Tibial nerve (tissue), 4 donors: ENCODE measurements at regions not wholly inside any gene's neighbourhood (a gene's known extent, or its start where the extent isn't known, plus 50 kb on each side); places are given as distances from the start of the nearest gene placed in this dataset.
"Not testable (repeated sequence)": the region's sequence is repeated elsewhere in the genome, so short reads cannot be mapped to it uniquely, and the experiment has no call there.

Source experiments
- DNase-seq, 2 donors: peaks; one replicate each; pipeline ENCODE4 v3.0.0-alpha.2; 2019; ENCODE audit warnings: low spot score in 2 of 2
- H3K27ac ChIP-seq, 4 donors: fragments of 200-600 bp; sonication (generic) in 3 of 4; one replicate each; pipeline ENCODE4 v1.5.1; 2017 to 2019; ENCODE audit warnings: mild to moderate bottlenecking in 1 of 4
- H3K27me3 ChIP-seq, 2 donors: fragments of 200-600 bp; sonication (generic) in 1 of 2; one replicate each; pipeline versions ENCODE4 v1.5.1 to v1.6.0; 2017 to 2019
- H3K36me3 ChIP-seq, 3 donors: fragments of 200-600 bp; sonication (generic); one replicate each; pipeline ENCODE4 v1.5.1; 2018 to 2019
- H3K4me1 ChIP-seq, 4 donors: fragments of 200-600 bp; sonication (generic) in 3 of 4; one replicate each; pipeline ENCODE4 v1.5.1; 2017 to 2019
- H3K4me3 ChIP-seq, 4 donors: fragments of 200-600 bp; sonication (generic) in 3 of 4; one replicate each; pipeline ENCODE4 v1.5.1; 2017 to 2019; ENCODE audit warnings: mild to moderate bottlenecking in 1 of 4, moderate library complexity in 1 of 4
- H3K9me3 ChIP-seq, 4 donors: fragments of 200-600 bp; sonication (generic) in 3 of 4; one replicate each; pipeline ENCODE4 v1.5.1; 2017 to 2019
- EP300 ChIP-seq, 2 donors: sonication (generic); formaldehyde crosslinking; IDR thresholded peaks; one replicate each; pipeline ENCODE4 v1.6.1; 2017; ENCODE audit warnings: antibody characterized with exemption in 2 of 2, mild to moderate bottlenecking in 1 of 2
- POLR2A ChIP-seq, 2 donors: fragments of 450-650 bp; IDR thresholded peaks; one replicate each; pipeline ENCODE4 v1.6.1; 2017; ENCODE audit warnings: antibody characterized with exemption in 2 of 2, mild to moderate bottlenecking in 2 of 2, moderate library complexity in 2 of 2
- WGBS, 2 donors: methylation state at CpG; one replicate each; pipeline ENCODE4 v1.1.5; 2018; 5-methylcytosine and 5-hydroxymethylcytosine counted together
- TF ChIP-seq, protein P1 (sequence below), 5 experiments: fragments of 200-600 bp in 3 of 5; fragments of 450-650 bp in 2 of 5; sonication (generic) in 3 of 5; IDR thresholded peaks; one replicate each; pipeline ENCODE4 v1.5.1; 2016 to 2019; ENCODE audit warnings: antibody characterized with exemption in 5 of 5, mild to moderate bottlenecking in 3 of 5, moderate library complexity in 2 of 5

DNA sequence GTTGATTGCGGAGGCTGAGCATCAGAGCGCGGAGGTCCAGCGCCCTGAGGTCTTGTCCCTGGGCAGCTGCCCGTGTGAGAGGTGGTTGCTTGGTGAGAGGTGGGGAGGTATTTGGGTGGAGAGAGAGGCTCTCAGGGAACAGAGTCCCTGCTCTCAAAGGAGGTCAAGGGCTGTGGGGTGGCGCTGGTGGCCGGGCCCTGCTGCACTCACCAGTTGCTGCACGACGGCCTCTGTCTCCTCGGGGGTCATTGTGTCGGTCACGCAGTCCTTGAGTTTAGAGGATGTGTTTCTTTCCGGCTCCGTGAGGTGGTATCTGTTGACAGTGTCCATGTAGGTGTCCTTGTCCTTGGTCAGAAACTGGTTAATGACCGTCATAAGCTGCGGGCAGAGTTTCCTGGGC lies 95.5 kb downstream of the WTIP start:
- no peaks in the 10 kb centered on the region for H3K27me3 ChIP-seq
- H3K36me3 ChIP-seq = no peaks in the 10 kb centered on the region
- no peaks in the 10 kb centered on the region for H3K4me1 ChIP-seq
- WGBS, 2 donors = 54 to 58% methylated on average over 13 to 15 of the region's 16 CpGs
- no peak overlapping the region for H3K27ac ChIP-seq
- no peak for DNase-seq
- H3K9me3 ChIP-seq = peaks cover 0 to 91% (median 2%) of the 10 kb centered on the region in 4 donors
- TF ChIP-seq EP300 (IDR thresholded peaks at IDR 0.05) (no peak), POLR2A (IDR thresholded peaks at IDR 0.05) (no peak)
- TF ChIP-seq, protein P1, sequence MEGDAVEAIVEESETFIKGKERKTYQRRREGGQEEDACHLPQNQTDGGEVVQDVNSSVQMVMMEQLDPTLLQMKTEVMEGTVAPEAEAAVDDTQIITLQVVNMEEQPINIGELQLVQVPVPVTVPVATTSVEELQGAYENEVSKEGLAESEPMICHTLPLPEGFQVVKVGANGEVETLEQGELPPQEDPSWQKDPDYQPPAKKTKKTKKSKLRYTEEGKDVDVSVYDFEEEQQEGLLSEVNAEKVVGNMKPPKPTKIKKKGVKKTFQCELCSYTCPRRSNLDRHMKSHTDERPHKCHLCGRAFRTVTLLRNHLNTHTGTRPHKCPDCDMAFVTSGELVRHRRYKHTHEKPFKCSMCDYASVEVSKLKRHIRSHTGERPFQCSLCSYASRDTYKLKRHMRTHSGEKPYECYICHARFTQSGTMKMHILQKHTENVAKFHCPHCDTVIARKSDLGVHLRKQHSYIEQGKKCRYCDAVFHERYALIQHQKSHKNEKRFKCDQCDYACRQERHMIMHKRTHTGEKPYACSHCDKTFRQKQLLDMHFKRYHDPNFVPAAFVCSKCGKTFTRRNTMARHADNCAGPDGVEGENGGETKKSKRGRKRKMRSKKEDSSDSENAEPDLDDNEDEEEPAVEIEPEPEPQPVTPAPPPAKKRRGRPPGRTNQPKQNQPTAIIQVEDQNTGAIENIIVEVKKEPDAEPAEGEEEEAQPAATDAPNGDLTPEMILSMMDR (IDR thresholded peaks at IDR 0.05) = no peak
- H3K4me3 ChIP-seq = no peak overlapping the region

DNA sequence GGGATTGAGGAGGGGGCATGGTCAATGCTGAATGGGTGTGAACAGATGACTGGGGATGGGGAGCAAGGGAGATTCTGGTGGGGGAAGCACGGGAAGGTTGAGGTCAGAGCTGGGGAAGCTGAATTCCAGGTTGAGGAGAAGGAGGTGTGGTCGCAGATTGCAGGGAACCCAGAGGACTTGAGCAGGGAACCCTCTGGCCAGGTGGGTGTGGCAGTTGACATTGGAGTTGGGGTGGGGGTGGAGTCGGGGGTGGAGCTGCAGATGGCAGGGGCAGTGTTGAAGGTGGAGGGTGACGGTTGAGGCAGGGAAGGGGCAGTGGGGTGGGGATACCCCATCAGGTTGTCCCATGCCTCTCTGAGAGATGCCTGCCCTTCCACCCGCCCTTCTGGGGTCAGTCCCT lies 94.7 kb downstream of the WTIP start:
- H3K27me3 ChIP-seq = no peaks in the 10 kb centered on the region
- no peaks in the 10 kb centered on the region for H3K36me3 ChIP-seq
- H3K27ac ChIP-seq = no peak overlapping the region
- H3K9me3 ChIP-seq = peaks cover 0 to 88% (median 2%) of the 10 kb centered on the region in 4 donors
- H3K4me1 ChIP-seq = no peaks in the 10 kb centered on the region
- TF ChIP-seq EP300 (IDR thresholded peaks at IDR 0.05) (no peak), POLR2A (IDR thresholded peaks at IDR 0.05) (no peak)
- TF ChIP-seq, protein P1 (IDR thresholded peaks at IDR 0.05) = no peak
- whole genome bisulfite sequencing, 2 donors = 78 to 82% methylated on average over 5 of the region's 5 CpGs
- H3K4me3 ChIP-seq = no peak overlapping the region
- DNase-seq = no peak

DNA sequence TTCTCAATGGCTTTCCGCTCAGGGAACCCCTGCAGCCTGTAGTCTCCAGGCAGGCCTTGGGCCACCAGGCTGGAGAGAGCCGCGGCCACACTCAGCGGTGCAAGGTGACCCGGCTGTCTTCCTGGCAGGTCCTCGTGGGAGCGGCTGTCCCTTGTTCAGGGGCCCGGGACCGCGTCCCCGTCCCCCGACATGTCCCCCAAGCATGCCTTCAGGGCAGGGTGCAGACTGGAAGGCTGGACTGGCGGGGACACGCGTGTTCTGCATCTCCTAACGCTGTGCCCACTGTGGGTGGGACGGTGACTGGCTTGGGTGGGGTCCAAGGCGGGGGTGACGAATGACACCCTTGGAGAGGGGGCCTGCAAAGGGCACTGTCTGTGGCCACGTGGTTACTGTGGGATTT lies 93.6 kb downstream of the WTIP start:
- DNase-seq = no peak
- WGBS, 2 donors = 84 to 90% methylated on average over 12 to 14 of the region's 20 CpGs
- TF ChIP-seq POLR2A (IDR thresholded peaks at IDR 0.05) = no peak
- TF ChIP-seq, protein P1 (IDR thresholded peaks at IDR 0.05) = no peak
- no peak for TF ChIP-seq EP300 (IDR thresholded peaks at IDR 0.05)
- Histone ChIP-seq H3K36me3 (no peaks in the 10 kb centered on the region), H3K4me1 (no peaks in the 10 kb centered on the region), H3K9me3 (peaks cover 0 to 89% (median 6%) of the 10 kb centered on the region in 4 donors), H3K4me3 (no peak overlapping the region), H3K27ac (no peak overlapping the region), H3K27me3 (no peaks in the 10 kb centered on the region)

DNA sequence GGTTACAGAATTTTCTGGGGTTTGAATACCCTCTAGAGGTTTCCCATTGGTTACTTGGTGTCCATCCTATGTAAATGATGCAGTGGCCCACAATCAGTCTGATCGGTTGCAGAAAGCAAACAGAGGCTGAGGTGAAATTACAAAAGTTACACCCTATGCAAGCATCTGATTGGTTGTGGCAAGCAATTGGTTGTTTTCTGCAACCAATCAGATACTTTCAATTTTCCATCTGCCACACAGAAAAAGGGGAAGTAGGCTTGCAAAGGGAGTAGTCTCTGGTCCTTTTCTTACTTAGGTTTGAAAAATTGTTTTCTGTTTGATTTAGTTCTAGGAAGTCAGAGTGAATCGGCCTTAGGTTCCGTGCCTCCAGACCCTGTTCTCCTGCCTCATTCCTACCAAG lies 93.1 kb downstream of the WTIP start:
- Histone ChIP-seq H3K4me3 (no peak overlapping the region), H3K4me1 (no peaks in the 10 kb centered on the region), H3K27ac (no peak overlapping the region), H3K9me3 (peaks cover 0 to 89% (median 10%) of the 10 kb centered on the region in 4 donors), H3K36me3 (no peaks in the 10 kb centered on the region), H3K27me3 (no peaks in the 10 kb centered on the region)
- WGBS, 2 donors = 72 to 79% methylated on average over 3 of the region's 3 CpGs
- no peak for DNase-seq
- TF ChIP-seq EP300 (IDR thresholded peaks at IDR 0.05) (no peak), POLR2A (IDR thresholded peaks at IDR 0.05) (no peak)
- TF ChIP-seq, protein P1 (IDR thresholded peaks at IDR 0.05) = no peak

DNA sequence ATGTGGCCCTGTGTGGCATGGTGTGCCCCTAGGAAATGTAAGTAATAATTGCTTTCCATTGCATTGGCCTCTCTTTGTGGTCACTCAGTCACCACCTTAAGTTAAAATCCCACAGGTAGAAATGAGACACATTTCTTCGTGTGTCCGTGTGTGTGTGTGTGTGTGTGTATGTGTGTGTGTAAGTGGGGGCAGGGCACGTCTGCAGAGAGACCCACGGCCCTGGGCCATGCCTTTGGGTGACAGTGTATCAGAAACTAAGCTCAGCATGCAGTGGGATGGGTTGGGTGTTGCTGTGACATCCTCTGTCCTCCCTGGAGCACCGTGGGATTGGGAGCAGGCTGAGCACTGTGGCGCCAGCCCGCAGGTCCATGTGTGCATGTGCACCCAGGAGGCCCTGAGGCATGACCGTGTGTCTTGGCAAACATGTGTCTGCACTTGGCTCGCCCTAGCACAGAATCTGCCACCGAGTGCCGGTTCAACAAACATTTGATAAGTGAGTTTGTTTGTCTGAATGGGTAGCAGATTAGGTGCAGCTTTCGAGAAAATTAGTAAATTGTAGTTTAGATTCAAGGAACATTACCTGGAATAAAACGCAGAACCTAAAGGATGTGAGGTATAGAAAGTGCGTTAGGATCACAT lies 91.8 kb downstream of the WTIP start:
- H3K27me3 ChIP-seq = no peaks in the 10 kb centered on the region
- peaks cover 0 to 89% (median 12%) of the 10 kb centered on the region in 4 donors for H3K9me3 ChIP-seq
- WGBS, 2 donors = 82 to 87% methylated on average over 12 to 14 of the region's 14 CpGs
- no peak for DNase-seq
- no peak overlapping the region for H3K27ac ChIP-seq
- H3K4me1 ChIP-seq = no peaks in the 10 kb centered on the region
- no peaks in the 10 kb centered on the region for H3K36me3 ChIP-seq
- TF ChIP-seq EP300 (IDR thresholded peaks at IDR 0.05) (no peak), POLR2A (IDR thresholded peaks at IDR 0.05) (no peak)
- TF ChIP-seq, protein P1 (IDR thresholded peaks at IDR 0.05) = no peak
- no peak overlapping the region for H3K4me3 ChIP-seq

DNA sequence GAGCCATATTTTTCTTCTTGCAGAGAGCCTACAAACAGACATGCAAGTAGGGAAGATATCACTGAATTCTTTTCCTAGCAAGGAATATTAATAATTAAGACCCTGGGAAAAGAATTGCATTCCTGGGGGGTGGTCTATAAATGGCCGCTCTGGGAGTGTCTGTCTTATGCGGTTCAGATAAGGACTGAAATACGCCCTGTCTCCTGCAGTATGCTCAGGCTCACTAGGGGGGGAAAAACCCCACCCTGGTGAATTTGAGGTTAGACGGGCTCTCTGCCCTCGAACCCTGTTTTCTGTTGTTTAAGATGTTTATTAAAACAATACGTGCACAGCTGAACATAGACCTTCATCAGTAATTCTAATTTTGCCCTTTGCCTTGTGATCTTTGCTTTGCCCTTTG lies 88.6 kb downstream of the WTIP start:
- peaks cover 0 to 87% (median 12%) of the 10 kb centered on the region in 4 donors for H3K9me3 ChIP-seq
- not testable (repeated sequence) for H3K27ac ChIP-seq, H3K4me1 ChIP-seq, H3K4me3 ChIP-seq, H3K27me3 ChIP-seq, DNase-seq, H3K36me3 ChIP-seq
- WGBS, 2 donors = 90 to 93% methylated on average over 6 of the region's 6 CpGs

DNA sequence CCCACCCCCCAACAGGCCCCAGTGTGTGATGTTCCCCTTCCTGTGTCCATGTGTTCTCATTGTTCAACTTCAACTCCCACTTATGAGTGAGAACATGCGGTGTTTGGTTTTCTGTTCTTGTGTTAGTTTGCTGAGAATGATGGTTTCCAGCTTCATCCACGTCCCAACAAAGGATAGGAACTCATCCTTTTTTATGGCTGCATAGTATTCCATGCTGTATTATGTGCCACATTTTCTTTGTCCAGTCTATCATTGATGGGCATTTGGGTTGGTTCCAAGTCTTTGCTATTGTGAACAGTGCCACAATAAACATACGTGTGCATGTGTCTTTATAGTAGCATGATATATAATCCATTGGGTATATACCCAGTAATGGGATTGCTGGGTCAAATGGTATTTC lies 80.8 kb downstream of the WTIP start:
- H3K36me3 ChIP-seq, DNase-seq, H3K27me3 ChIP-seq, H3K4me3 ChIP-seq, H3K27ac ChIP-seq, H3K4me1 ChIP-seq: not testable (repeated sequence)
- 76 to 82% methylated on average over 3 of the region's 3 CpGs for WGBS, 2 donors
- H3K9me3 ChIP-seq = peaks cover 0 to 43% (median 0%) of the 10 kb centered on the region in 4 donors
